ENCODE measurements at regions not wholly inside any gene's neighbourhood (a gene's known extent, or its start where the extent isn't known, plus 50 kb on each side); places are given as distances from the start of the nearest gene placed in this dataset.

DNA sequence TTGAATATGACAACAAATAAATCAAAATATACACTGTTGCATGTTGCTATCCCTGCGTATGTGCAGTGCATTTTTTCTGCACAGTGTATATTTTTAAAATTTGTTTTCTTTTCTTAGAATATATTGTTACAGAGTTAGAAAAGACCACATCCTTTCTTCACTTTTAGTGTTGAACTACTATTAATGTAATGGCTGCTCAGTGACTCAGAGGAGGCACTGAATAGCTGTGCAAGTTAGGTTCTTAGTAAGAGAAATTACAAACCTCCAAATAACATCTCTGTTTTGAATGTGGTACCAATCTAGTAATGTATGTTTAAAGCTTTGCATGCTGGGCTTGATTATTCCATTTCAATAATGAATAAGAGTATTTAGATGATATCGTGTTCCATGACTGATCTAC is 208.9 kb upstream of the PRR16 start:
- Mint-ChIP-seq H3K4me3 (no peak overlapping the region), H3K9me3 (no peaks in the 10 kb centered on the region), H3K27me3 (no peaks in the 10 kb centered on the region), H3K27ac (no peak overlapping the region), H3K4me1 (ENCODE audit: low read depth) (no peaks in the 10 kb centered on the region), H3K36me3 (ENCODE audit: low read depth) (no peaks in the 10 kb centered on the region)
- no peaks in the 10 kb centered on the region for H3K4me1 ChIP-seq (ENCODE audit: insufficient read depth, low read length)
- no peak for DNase-seq
- no peaks in the 10 kb centered on the region for H3K9me3 ChIP-seq (ENCODE audit: control insufficient read depth in 1 of 2, insufficient read depth in 1 of 2, low read length in 2 of 2)
- CTCF ChIA-PET, result no interaction called here
- POLR2A ChIA-PET, result no interaction called here
- no peaks in the 10 kb centered on the region for H3K36me3 ChIP-seq (ENCODE audit: insufficient read depth, low read length)
- no peak overlapping the region for H3K27ac ChIP-seq (ENCODE audit: low read depth in 1 of 2, low read length in 2 of 2)
- intact Hi-C loops (cut with DNase I, micrococcal nuclease), result no loop called here
- TF ChIP-seq, protein P1, sequence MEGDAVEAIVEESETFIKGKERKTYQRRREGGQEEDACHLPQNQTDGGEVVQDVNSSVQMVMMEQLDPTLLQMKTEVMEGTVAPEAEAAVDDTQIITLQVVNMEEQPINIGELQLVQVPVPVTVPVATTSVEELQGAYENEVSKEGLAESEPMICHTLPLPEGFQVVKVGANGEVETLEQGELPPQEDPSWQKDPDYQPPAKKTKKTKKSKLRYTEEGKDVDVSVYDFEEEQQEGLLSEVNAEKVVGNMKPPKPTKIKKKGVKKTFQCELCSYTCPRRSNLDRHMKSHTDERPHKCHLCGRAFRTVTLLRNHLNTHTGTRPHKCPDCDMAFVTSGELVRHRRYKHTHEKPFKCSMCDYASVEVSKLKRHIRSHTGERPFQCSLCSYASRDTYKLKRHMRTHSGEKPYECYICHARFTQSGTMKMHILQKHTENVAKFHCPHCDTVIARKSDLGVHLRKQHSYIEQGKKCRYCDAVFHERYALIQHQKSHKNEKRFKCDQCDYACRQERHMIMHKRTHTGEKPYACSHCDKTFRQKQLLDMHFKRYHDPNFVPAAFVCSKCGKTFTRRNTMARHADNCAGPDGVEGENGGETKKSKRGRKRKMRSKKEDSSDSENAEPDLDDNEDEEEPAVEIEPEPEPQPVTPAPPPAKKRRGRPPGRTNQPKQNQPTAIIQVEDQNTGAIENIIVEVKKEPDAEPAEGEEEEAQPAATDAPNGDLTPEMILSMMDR (IDR thresholded peaks at IDR 0.05), result no peak
- H3K27me3 ChIP-seq (ENCODE audit: control insufficient read depth in 1 of 2, insufficient read depth in 2 of 2, low read length in 2 of 2), result no peaks in the 10 kb centered on the region
- H3K4me3 ChIP-seq (ENCODE audit: low read length), result no peak overlapping the region
- no peak for ATAC-seq (ENCODE audit: poor library complexity)

DNA sequence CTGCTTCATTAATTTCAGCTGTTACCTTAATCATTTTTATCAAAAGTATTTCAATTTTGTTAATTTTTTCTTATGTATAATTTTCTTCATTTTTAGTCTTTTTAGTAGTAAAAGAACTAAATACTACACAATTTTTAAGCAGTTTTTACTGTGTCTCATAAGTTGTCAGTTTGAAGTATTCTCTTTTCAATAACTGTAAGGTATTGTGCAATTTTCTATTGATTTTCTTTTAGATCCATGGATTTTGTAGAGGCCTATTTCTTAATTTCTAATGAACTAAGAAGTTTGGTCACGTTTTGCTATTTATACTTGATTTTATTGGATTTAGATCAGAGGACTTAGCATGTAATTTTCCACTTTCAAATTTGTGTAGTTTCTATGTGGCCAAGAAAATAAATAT is 207.7 kb upstream of the PRR16 start:
- Histone ChIP-seq H3K4me1 (ENCODE audit: insufficient read depth, low read length) (no peaks in the 10 kb centered on the region), H3K4me3 (ENCODE audit: low read length) (no peak overlapping the region), H3K36me3 (ENCODE audit: insufficient read depth, low read length) (no peaks in the 10 kb centered on the region), H3K27me3 (ENCODE audit: control insufficient read depth in 1 of 2, insufficient read depth in 2 of 2, low read length in 2 of 2) (no peaks in the 10 kb centered on the region), H3K27ac (ENCODE audit: low read depth in 1 of 2, low read length in 2 of 2) (no peak overlapping the region), H3K9me3 (ENCODE audit: control insufficient read depth in 1 of 2, insufficient read depth in 1 of 2, low read length in 2 of 2) (no peaks in the 10 kb centered on the region)
- ChIA-PET CTCF (no interaction called here), POLR2A (no interaction called here)
- Mint-ChIP-seq H3K27me3 (no peaks in the 10 kb centered on the region), H3K36me3 (ENCODE audit: low read depth) (no peaks in the 10 kb centered on the region), H3K4me1 (ENCODE audit: low read depth) (no peaks in the 10 kb centered on the region), H3K27ac (no peak overlapping the region), H3K4me3 (no peak overlapping the region), H3K9me3 (no peaks in the 10 kb centered on the region)
- intact Hi-C loops (cut with DNase I, micrococcal nuclease), result no loop called here
- TF ChIP-seq, protein P1 (IDR thresholded peaks at IDR 0.05), result no peak
- ATAC-seq (ENCODE audit: poor library complexity), result no peak
- DNase-seq, result no peak

DNA sequence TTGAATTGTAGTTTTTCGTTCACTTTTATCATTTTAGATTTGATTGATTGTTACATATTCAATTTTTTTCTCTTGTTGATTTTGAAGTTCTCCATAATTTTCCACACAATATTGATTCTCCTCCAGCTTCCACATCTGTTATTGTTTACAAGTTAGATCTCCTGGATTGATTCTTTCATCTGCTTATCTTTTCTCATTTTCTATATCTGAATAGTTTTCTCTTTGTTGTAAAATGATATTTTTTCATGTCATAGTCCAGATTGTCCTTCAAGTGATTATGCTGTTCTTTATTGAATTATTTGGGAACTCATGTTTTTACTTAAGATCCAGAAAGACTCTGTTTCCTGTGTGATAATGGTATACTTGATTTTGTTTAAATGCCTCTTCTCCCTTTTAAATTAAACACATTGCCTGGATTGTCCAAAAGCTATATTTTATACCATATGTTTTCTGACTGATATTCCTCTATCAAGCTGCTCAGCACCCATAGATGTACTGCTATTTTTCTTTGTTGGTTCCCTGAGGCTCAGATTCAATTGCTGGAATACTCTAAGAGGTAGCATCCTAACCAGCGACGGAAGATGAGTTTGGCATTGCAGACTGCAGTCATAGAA is 206.6 kb upstream of the PRR16 start:
- TF ChIP-seq, protein P1 (IDR thresholded peaks at IDR 0.05), result no peak
- Mint-ChIP-seq H3K27me3 (no peaks in the 10 kb centered on the region), H3K9me3 (no peaks in the 10 kb centered on the region), H3K27ac (no peak overlapping the region), H3K36me3 (ENCODE audit: low read depth) (no peaks in the 10 kb centered on the region), H3K4me3 (no peak overlapping the region), H3K4me1 (ENCODE audit: low read depth) (no peaks in the 10 kb centered on the region)
- Histone ChIP-seq H3K4me3 (ENCODE audit: low read length) (no peak overlapping the region), H3K9me3 (ENCODE audit: control insufficient read depth in 1 of 2, insufficient read depth in 1 of 2, low read length in 2 of 2) (no peaks in the 10 kb centered on the region), H3K27ac (ENCODE audit: low read depth in 1 of 2, low read length in 2 of 2) (no peak overlapping the region), H3K4me1 (ENCODE audit: insufficient read depth, low read length) (no peaks in the 10 kb centered on the region), H3K36me3 (ENCODE audit: insufficient read depth, low read length) (no peaks in the 10 kb centered on the region), H3K27me3 (ENCODE audit: control insufficient read depth in 1 of 2, insufficient read depth in 2 of 2, low read length in 2 of 2) (no peaks in the 10 kb centered on the region)
- no peak for ATAC-seq (ENCODE audit: poor library complexity)
- no peak for DNase-seq
- CTCF ChIA-PET, result no interaction called here
- intact Hi-C loops (cut with DNase I, micrococcal nuclease), result no loop called here
- POLR2A ChIA-PET, result no interaction called here

Measured in CD4-positive, alpha-beta T cell (primary cell).